ENCODE measurements at regions not wholly inside any gene's neighbourhood (a gene's known extent, or its start where the extent isn't known, plus 50 kb on each side); places are given as distances from the start of the nearest gene placed in this dataset.

GRCh38 chr15:31892513-31892912 lies 137.8 kb upstream of the CHRNA7 start:
- TF ChIP-seq, protein P1, sequence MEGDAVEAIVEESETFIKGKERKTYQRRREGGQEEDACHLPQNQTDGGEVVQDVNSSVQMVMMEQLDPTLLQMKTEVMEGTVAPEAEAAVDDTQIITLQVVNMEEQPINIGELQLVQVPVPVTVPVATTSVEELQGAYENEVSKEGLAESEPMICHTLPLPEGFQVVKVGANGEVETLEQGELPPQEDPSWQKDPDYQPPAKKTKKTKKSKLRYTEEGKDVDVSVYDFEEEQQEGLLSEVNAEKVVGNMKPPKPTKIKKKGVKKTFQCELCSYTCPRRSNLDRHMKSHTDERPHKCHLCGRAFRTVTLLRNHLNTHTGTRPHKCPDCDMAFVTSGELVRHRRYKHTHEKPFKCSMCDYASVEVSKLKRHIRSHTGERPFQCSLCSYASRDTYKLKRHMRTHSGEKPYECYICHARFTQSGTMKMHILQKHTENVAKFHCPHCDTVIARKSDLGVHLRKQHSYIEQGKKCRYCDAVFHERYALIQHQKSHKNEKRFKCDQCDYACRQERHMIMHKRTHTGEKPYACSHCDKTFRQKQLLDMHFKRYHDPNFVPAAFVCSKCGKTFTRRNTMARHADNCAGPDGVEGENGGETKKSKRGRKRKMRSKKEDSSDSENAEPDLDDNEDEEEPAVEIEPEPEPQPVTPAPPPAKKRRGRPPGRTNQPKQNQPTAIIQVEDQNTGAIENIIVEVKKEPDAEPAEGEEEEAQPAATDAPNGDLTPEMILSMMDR (conservative IDR thresholded peaks at IDR 0.05 in 1 of 2, IDR thresholded peaks at IDR 0.05 in 1 of 2; ENCODE audit: low read depth in 1 of 2, low read length in 2 of 2) = no peak
- TF ChIP-seq EZH2 (IDR thresholded peaks at IDR 0.05; ENCODE audit: low read length, missing control alignments) = no peak
